H9 (cell line): ENCODE measurements at regions not wholly inside any gene's neighbourhood (a gene's known extent, or its start where the extent isn't known, plus 50 kb on each side); places are given as distances from the start of the nearest gene placed in this dataset.

Experiments
- DNase-seq: peaks from one replicate; pipeline ENCODE4 v3.0.0-alpha.2; 2017
- H2AFZ ChIP-seq: one replicate; pipeline ENCODE4 v1.6.1; 2013; ENCODE audit warnings: mild to moderate bottlenecking, low read length, control low read depth, moderate library complexity
- H2AK5ac ChIP-seq: 2 replicates; pipeline ENCODE4 v1.6.1; 2013; ENCODE audit warnings: low read length, control low read depth, mixed read lengths; ENCODE audit not compliant: insufficient read length
- H2BK120ac ChIP-seq: one replicate; pipeline ENCODE4 v1.6.1; 2013; ENCODE audit warnings: low read depth, mild to moderate bottlenecking, low read length, control low read depth, inconsistent platforms; ENCODE audit not compliant: poor library complexity, severe bottlenecking
- H2BK12ac ChIP-seq: 2 replicates; pipeline ENCODE4 v1.6.1; 2013; ENCODE audit warnings: low read length, control low read depth, mixed read lengths, low read depth; ENCODE audit not compliant: insufficient read length
- H2BK15ac ChIP-seq: 2 replicates; pipeline ENCODE4 v1.6.1; 2013; ENCODE audit warnings: low read depth, low read length, control low read depth
- H2BK20ac ChIP-seq: one replicate; pipeline ENCODE4 v1.6.1; 2013; ENCODE audit warnings: low read depth, mild to moderate bottlenecking, low read length, control low read depth, inconsistent platforms; ENCODE audit not compliant: poor library complexity, severe bottlenecking
- H2BK5ac ChIP-seq: 2 replicates; pipeline ENCODE4 v1.6.1; 2013; ENCODE audit warnings: low read length, control low read depth, mixed read lengths; ENCODE audit not compliant: insufficient read length
- H3K14ac ChIP-seq: 2 replicates; pipeline ENCODE4 v1.6.1; 2013; ENCODE audit warnings: low read length, control low read depth; ENCODE audit not compliant: insufficient read depth
- H3K18ac ChIP-seq: 2 replicates; pipeline ENCODE4 v1.6.1; 2013; ENCODE audit warnings: low read depth, mild to moderate bottlenecking, mixed read lengths, low read length, control low read depth; ENCODE audit not compliant: insufficient read length
- H3K23ac ChIP-seq: 2 replicates; pipeline ENCODE4 v1.6.1; 2013; ENCODE audit warnings: low read length, control low read depth, mixed read lengths, low read depth; ENCODE audit not compliant: insufficient read length
- H3K23me2 ChIP-seq: 2 replicates; pipeline ENCODE4 v1.6.1; 2013; ENCODE audit warnings: low read depth, mild to moderate bottlenecking, mixed read lengths, low read length, control low read depth; ENCODE audit not compliant: insufficient read length, poor library complexity, severe bottlenecking
- H3K27ac ChIP-seq: 2 replicates; pipeline ENCODE4 v1.5.1; 2013; ENCODE audit warnings: low read length, control low read depth, mixed read lengths, low read depth; ENCODE audit not compliant: insufficient read length
- H3K27me3 ChIP-seq: 2 replicates; pipeline ENCODE4 v1.6.1; 2013; ENCODE audit warnings: low read length, control low read depth, inconsistent platforms; ENCODE audit not compliant: insufficient read depth
- H3K4ac ChIP-seq: 2 replicates; pipeline ENCODE4 v1.6.1; 2013; ENCODE audit warnings: low read depth, mild to moderate bottlenecking, control low read depth, inconsistent platforms, low read length, moderate library complexity
- H3K4me1 ChIP-seq: 2 replicates; pipeline ENCODE4 v1.6.1; 2013; ENCODE audit warnings: low read length, control low read depth, inconsistent platforms; ENCODE audit not compliant: insufficient read depth
- H3K4me2 ChIP-seq: 2 replicates; pipeline ENCODE4 v1.6.1; 2013; ENCODE audit warnings: low read length, control low read depth, mixed read lengths; ENCODE audit not compliant: insufficient read length, insufficient read depth
- H3K56ac ChIP-seq: 2 replicates; pipeline ENCODE4 v1.6.1; 2013; ENCODE audit warnings: low read depth, mild to moderate bottlenecking, mixed read lengths, low read length, control low read depth; ENCODE audit not compliant: insufficient read length
- H3K79me1 ChIP-seq: 2 replicates; pipeline ENCODE4 v1.6.1; 2013; ENCODE audit warnings: low read depth, mild to moderate bottlenecking, moderate library complexity, low read length, control low read depth, inconsistent platforms; ENCODE audit not compliant: insufficient read depth, poor library complexity, severe bottlenecking
- H3K79me2 ChIP-seq: 2 replicates; pipeline ENCODE4 v1.6.1; 2013; ENCODE audit warnings: low read length, control low read depth, inconsistent platforms; ENCODE audit not compliant: insufficient read depth
- H3K9ac ChIP-seq: 2 replicates; pipeline ENCODE4 v1.6.1; 2013; ENCODE audit warnings: low read length, control low read depth, mixed read lengths; ENCODE audit not compliant: insufficient read length; ENCODE audit errors: extremely low read depth
- H3K9me3 ChIP-seq: one replicate; pipeline ENCODE4 v1.6.1; 2013; ENCODE audit warnings: low read depth, low read length, inconsistent platforms; ENCODE audit not compliant: control insufficient read depth
- H3T11ph ChIP-seq: one replicate; pipeline ENCODE4 v1.6.1; 2013; ENCODE audit warnings: mild to moderate bottlenecking, low read length, control low read depth, inconsistent platforms
- H4K20me1 ChIP-seq: one replicate; pipeline ENCODE4 v1.6.1; 2013; ENCODE audit not compliant: control insufficient read depth, insufficient read length, insufficient read depth
- H4K5ac ChIP-seq: 2 replicates; pipeline ENCODE4 v1.6.1; 2013; ENCODE audit warnings: low read depth, mild to moderate bottlenecking, mixed read lengths, low read length, control low read depth; ENCODE audit not compliant: insufficient read length
- H4K8ac ChIP-seq: replicated peaks from 2 replicates; pipeline ENCODE4 v1.6.1; 2013; ENCODE audit warnings: low read length, control low read depth, mixed read lengths, low read depth; ENCODE audit not compliant: insufficient read length
- H4K91ac ChIP-seq: 2 replicates; pipeline ENCODE4 v1.6.1; 2013; ENCODE audit warnings: low read depth, mild to moderate bottlenecking, moderate library complexity, mixed read lengths, low read length, control low read depth; ENCODE audit not compliant: insufficient read length
- H3K27ac Mint-ChIP-seq, 3 experiments: 2 replicates in 2 of 3; 3 replicates in 1 of 3; pipeline ENCODE4 v1.8.0; 2020 to 2021; ENCODE audit warnings: mixed read lengths in 3 of 3, mild to moderate bottlenecking in 1 of 3, moderate library complexity in 1 of 3
- H3K27me3 Mint-ChIP-seq: 2 replicates; pipeline ENCODE4 v1.8.0; 2021; ENCODE audit warnings: low read depth, mild to moderate bottlenecking, moderate library complexity, mixed read lengths
- H3K36me3 Mint-ChIP-seq, 3 experiments: 2 replicates in 2 of 3; 3 replicates in 1 of 3; pipeline ENCODE4 v1.8.0; 2020 to 2021; ENCODE audit warnings: low read depth in 3 of 3, mixed read lengths in 3 of 3; ENCODE audit not compliant: insufficient read depth in 1 of 3
- H3K4me1 Mint-ChIP-seq, 2 experiments: 2 replicates each; pipeline ENCODE4 v1.8.0; 2020; ENCODE audit warnings: mixed read lengths in 2 of 2
- H3K4me3 Mint-ChIP-seq, 2 experiments: 2 replicates in 1 of 2; 3 replicates in 1 of 2; pipeline ENCODE4 v1.8.0; 2020 to 2021; ENCODE audit warnings: mild to moderate bottlenecking in 2 of 2, mixed read lengths in 2 of 2, moderate library complexity in 1 of 2
- H3K9me3 Mint-ChIP-seq, 2 experiments: 2 replicates in 1 of 2; 3 replicates in 1 of 2; pipeline ENCODE4 v1.8.0; 2020; ENCODE audit warnings: mild to moderate bottlenecking in 2 of 2, mixed read lengths in 2 of 2, moderate library complexity in 1 of 2
- CTCF ChIP-seq: fragments of 200-600 bp; sonication (generic); conservative IDR thresholded peaks from 3 replicates; pipeline ENCODE4 v1.8.0; 2021; ENCODE audit warnings: antibody characterized with exemption, mild to moderate bottlenecking
- WGBS: extraction: QIAGEN DNeasy Blood & Tissue Kit; methylation state at CpG from one replicate; pipeline ENCODE4 v1.1.7; 2013; ENCODE audit warnings: missing lambda C conversion rate, low lambda C conversion rate, mixed read lengths; ENCODE audit not compliant: insufficient read length; ENCODE audit errors: extremely low coverage; 5-methylcytosine and 5-hydroxymethylcytosine counted together

GRCh38 chr3:182636646-182637045 lies 156.7 kb upstream of the ATP11B start:
- DNase-seq, result no peak
- H3K27me3 Mint-ChIP-seq, result no peaks in the 10 kb centered on the region; the same call in none of the 2 replicates
- no peak overlapping the region for H4K8ac ChIP-seq
- no peak overlapping the region for H2BK5ac ChIP-seq
- H4K91ac ChIP-seq, result no peak overlapping the region
- H3K27ac ChIP-seq, result no peak overlapping the region
- H3K79me1 ChIP-seq, result no peaks in the 10 kb centered on the region
- H2BK20ac ChIP-seq, result no peak overlapping the region
- peaks cover 2 to 8% of the 10 kb centered on the region in 2 experiments; a peak in 2 of 4 replicates for H3K4me1 Mint-ChIP-seq
- H3K9ac ChIP-seq, result no peak overlapping the region
- no peak for TF ChIP-seq CTCF
- no peak overlapping the region for H4K5ac ChIP-seq
- no peak overlapping the region for H3K56ac ChIP-seq
- no peak overlapping the region for H2AFZ ChIP-seq
- H3K36me3 Mint-ChIP-seq, result peaks cover 0 to 5% (median 0%) of the 10 kb centered on the region in 3 experiments; a peak in 2 of 7 replicates
- no peak overlapping the region for H3K27ac Mint-ChIP-seq
- H3K14ac ChIP-seq, result no peak overlapping the region
- no peaks in the 10 kb centered on the region for H3K79me2 ChIP-seq
- H3K18ac ChIP-seq, result no peak overlapping the region
- H3K4me3 Mint-ChIP-seq, result no peak overlapping the region
- H3K4me1 ChIP-seq, result no peaks in the 10 kb centered on the region
- no peak overlapping the region for H2BK12ac ChIP-seq
- H3K23me2 ChIP-seq, result no peaks in the 10 kb centered on the region
- no peak overlapping the region for H3K4ac ChIP-seq
- H2BK120ac ChIP-seq, result no peak overlapping the region
- H3K4me2 ChIP-seq, result no peak overlapping the region
- H4K20me1 ChIP-seq, result no peaks in the 10 kb centered on the region
- H3K23ac ChIP-seq, result no peak overlapping the region
- no peak overlapping the region for H2BK15ac ChIP-seq
- H3K27me3 ChIP-seq, result no peaks in the 10 kb centered on the region
- WGBS, result no CpG with 5 or more reads among the region's 1 CpG
- H3K9me3 ChIP-seq, result no peaks in the 10 kb centered on the region
- no peak overlapping the region for H2AK5ac ChIP-seq
- H3T11ph ChIP-seq, result no peak overlapping the region
- H3K9me3 Mint-ChIP-seq, result peaks cover 2 to 4% of the 10 kb centered on the region in 2 experiments; a peak in 2 of 5 replicates
